HL-60 (cell line): ENCODE measurements at regions not wholly inside any gene's neighbourhood (a gene's known extent, or its start where the extent isn't known, plus 50 kb on each side); places are given as distances from the start of the nearest gene placed in this dataset.

Experiments
- GABPA ChIP-seq: IDR thresholded peaks from 2 replicates; pipeline ENCODE4 v1.6.1; 2012; ENCODE audit warnings: low read depth
- POLR2AphosphoS5 ChIP-seq: IDR thresholded peaks from 2 replicates; pipeline ENCODE4 v1.6.1; 2012; ENCODE audit warnings: low read depth
- REST ChIP-seq: IDR thresholded peaks from 2 replicates; pipeline ENCODE4 v1.6.1; 2012; ENCODE audit warnings: low read depth; ENCODE audit not compliant: insufficient replicate concordance
- SPI1 ChIP-seq: IDR thresholded peaks from 2 replicates; pipeline ENCODE4 v1.6.1; 2012; ENCODE audit warnings: low read depth, mild to moderate bottlenecking, borderline replicate concordance
- TF ChIP-seq, protein P1 (sequence below): IDR thresholded peaks from one replicate; pipeline ENCODE4 v1.5.1; 2011; ENCODE audit warnings: low read length, control low read depth, inconsistent platforms; ENCODE audit not compliant: insufficient read depth

- TF ChIP-seq, protein P1, sequence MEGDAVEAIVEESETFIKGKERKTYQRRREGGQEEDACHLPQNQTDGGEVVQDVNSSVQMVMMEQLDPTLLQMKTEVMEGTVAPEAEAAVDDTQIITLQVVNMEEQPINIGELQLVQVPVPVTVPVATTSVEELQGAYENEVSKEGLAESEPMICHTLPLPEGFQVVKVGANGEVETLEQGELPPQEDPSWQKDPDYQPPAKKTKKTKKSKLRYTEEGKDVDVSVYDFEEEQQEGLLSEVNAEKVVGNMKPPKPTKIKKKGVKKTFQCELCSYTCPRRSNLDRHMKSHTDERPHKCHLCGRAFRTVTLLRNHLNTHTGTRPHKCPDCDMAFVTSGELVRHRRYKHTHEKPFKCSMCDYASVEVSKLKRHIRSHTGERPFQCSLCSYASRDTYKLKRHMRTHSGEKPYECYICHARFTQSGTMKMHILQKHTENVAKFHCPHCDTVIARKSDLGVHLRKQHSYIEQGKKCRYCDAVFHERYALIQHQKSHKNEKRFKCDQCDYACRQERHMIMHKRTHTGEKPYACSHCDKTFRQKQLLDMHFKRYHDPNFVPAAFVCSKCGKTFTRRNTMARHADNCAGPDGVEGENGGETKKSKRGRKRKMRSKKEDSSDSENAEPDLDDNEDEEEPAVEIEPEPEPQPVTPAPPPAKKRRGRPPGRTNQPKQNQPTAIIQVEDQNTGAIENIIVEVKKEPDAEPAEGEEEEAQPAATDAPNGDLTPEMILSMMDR: no peak
- TF ChIP-seq POLR2AphosphoS5 (peak; percentile 70; the same call in 1 of the 2 replicates), REST (peak; percentile 26), GABPA (no peak), SPI1 (no peak)
Measured at GRCh38 chr10:46106410-46107255, 60.6 kb upstream of the MSMB start.
